NB4 (cell line): ENCODE measurements at regions not wholly inside any gene's neighbourhood (a gene's known extent, or its start where the extent isn't known, plus 50 kb on each side); places are given as distances from the start of the nearest gene placed in this dataset.

Source experiments
- POLR2A ChIP-seq: IDR thresholded peaks from 2 replicates; pipeline ENCODE4 v1.6.1; 2011; ENCODE audit warnings: mild to moderate bottlenecking; ENCODE audit not compliant: insufficient read length; ENCODE audit errors: extremely low read depth
- TF ChIP-seq, protein P1 (sequence below): IDR thresholded peaks from one replicate; pipeline ENCODE4 v1.5.1; 2012; ENCODE audit warnings: low read depth, low read length
- TF ChIP-seq, protein P2 (sequence below): IDR thresholded peaks from 2 replicates; pipeline ENCODE4 v1.6.1; 2011; ENCODE audit warnings: low read depth, low read length

DNA sequence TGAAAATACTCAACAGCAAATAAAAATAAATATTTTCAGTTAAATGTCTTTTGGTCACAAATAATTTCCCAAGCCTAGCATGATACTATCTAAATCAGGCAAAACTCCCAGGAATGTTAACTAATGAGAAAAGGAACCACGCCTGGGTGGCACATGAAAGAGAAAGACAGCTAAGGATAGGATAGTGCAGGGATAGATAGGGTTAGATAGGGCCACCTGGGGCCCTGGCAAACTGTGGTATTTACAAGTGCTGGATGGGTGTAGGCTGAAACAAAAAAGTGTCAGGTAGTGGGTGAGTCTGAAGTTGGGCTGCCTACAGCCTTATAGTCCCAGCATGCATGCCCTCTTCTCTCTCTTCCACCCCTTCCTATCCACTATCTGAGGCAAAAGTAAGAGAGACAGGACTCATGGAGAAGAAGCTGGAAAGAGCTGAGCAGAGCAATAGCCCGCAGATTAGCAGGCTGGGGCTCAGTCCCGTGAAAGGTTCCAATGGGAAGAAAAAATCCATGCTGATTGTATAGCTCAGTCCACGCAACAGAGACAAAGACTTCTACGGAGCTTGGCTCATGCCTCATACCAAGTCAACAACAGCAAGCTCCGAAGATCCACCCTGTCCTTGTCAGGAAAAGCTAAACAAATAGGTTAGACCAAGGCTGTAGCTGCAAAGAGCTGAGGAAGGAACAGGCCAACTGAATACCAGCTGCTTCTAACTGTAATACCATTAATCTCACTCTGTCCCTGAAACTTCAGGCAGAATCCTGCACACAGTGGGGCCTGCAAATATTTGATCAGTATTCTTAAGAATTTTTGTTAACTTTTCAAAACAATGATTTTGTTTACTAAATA lies 342.1 kb upstream of the ATP11B start:
- TF ChIP-seq, protein P1, sequence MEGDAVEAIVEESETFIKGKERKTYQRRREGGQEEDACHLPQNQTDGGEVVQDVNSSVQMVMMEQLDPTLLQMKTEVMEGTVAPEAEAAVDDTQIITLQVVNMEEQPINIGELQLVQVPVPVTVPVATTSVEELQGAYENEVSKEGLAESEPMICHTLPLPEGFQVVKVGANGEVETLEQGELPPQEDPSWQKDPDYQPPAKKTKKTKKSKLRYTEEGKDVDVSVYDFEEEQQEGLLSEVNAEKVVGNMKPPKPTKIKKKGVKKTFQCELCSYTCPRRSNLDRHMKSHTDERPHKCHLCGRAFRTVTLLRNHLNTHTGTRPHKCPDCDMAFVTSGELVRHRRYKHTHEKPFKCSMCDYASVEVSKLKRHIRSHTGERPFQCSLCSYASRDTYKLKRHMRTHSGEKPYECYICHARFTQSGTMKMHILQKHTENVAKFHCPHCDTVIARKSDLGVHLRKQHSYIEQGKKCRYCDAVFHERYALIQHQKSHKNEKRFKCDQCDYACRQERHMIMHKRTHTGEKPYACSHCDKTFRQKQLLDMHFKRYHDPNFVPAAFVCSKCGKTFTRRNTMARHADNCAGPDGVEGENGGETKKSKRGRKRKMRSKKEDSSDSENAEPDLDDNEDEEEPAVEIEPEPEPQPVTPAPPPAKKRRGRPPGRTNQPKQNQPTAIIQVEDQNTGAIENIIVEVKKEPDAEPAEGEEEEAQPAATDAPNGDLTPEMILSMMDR: no peak
- TF ChIP-seq, protein P2, sequence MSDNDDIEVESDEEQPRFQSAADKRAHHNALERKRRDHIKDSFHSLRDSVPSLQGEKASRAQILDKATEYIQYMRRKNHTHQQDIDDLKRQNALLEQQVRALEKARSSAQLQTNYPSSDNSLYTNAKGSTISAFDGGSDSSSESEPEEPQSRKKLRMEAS: no peak
- TF ChIP-seq POLR2A: no peak
